GM23338 (cell line): ENCODE measurements at regions not wholly inside any gene's neighbourhood (a gene's known extent, or its start where the extent isn't known, plus 50 kb on each side); places are given as distances from the start of the nearest gene placed in this dataset.

Experiments
- ATAC-seq: fragments of 200-7000 bp; cut with Tn5 transposase; 3 replicates; pipeline ENCODE4 v1.9.1; 2020
- DNase-seq: peaks from one replicate; pipeline ENCODE4 v3.0.0-alpha.2; 2015; ENCODE audit warnings: low spot score
- H2AFZ ChIP-seq: fragments of 200-600 bp; sonication (generic); 2 replicates; pipeline ENCODE4 v1.8.0; 2016; ENCODE audit warnings: antibody characterized with exemption, mild to moderate bottlenecking, moderate library complexity
- H3F3A ChIP-seq: fragments of 200-600 bp; sonication (generic); replicated peaks from 2 replicates; pipeline ENCODE4 v1.8.0; 2017; ENCODE audit warnings: antibody characterized with exemption, mixed run types, low read depth
- H3K27ac ChIP-seq: fragments of 200-600 bp; sonication (generic); 2 replicates; pipeline ENCODE4 v1.6.1; 2016; ENCODE audit warnings: low read depth
- H3K27me3 ChIP-seq: fragments of 200-600 bp; sonication (generic); 2 replicates; pipeline ENCODE4 v1.8.0; 2016; ENCODE audit warnings: mild to moderate bottlenecking, mixed run types, moderate library complexity; ENCODE audit not compliant: insufficient read depth
- H3K36me3 ChIP-seq: fragments of 200-600 bp; sonication (generic); 2 replicates; pipeline ENCODE4 v1.8.0; 2016; ENCODE audit warnings: mild to moderate bottlenecking; ENCODE audit not compliant: insufficient read depth
- H3K4me1 ChIP-seq: fragments of 200-600 bp; sonication (generic); 2 replicates; pipeline ENCODE4 v1.8.0; 2016; ENCODE audit warnings: mild to moderate bottlenecking, moderate library complexity; ENCODE audit not compliant: insufficient read depth
- H3K4me2 ChIP-seq: fragments of 200-600 bp; sonication (generic); 2 replicates; pipeline ENCODE4 v1.7.1; 2017; ENCODE audit warnings: mixed run types
- H3K4me3 ChIP-seq: fragments of 200-600 bp; sonication (generic); 2 replicates; pipeline ENCODE4 v1.6.1; 2016; ENCODE audit warnings: mixed run types
- H3K79me2 ChIP-seq: fragments of 200-600 bp; sonication (generic); replicated peaks from 2 replicates; pipeline ENCODE4 v1.8.0; 2017; ENCODE audit warnings: mild to moderate bottlenecking; ENCODE audit not compliant: insufficient read depth
- H3K9me2 ChIP-seq: fragments of 200-600 bp; sonication (generic); 2 replicates; pipeline ENCODE4 v1.8.0; 2017; ENCODE audit not compliant: insufficient read depth
- H4K20me1 ChIP-seq: fragments of 200-600 bp; sonication (generic); replicated peaks from 2 replicates; pipeline ENCODE4 v1.8.0; 2017; ENCODE audit warnings: mild to moderate bottlenecking; ENCODE audit not compliant: insufficient read depth
- H3K27ac Mint-ChIP-seq: 2 replicates; pipeline ENCODE4 v1.8.0; 2020; ENCODE audit warnings: inconsistent platforms, mild to moderate bottlenecking, moderate library complexity, mixed read lengths
- H3K27me3 Mint-ChIP-seq: 3 replicates; pipeline ENCODE4 v1.8.0; 2022; ENCODE audit warnings: low read depth, mild to moderate bottlenecking, moderate library complexity, mixed read lengths, inconsistent platforms; ENCODE audit not compliant: insufficient read depth, poor library complexity
- H3K36me3 Mint-ChIP-seq: 3 replicates; pipeline ENCODE4 v1.8.0; 2021; ENCODE audit warnings: low read depth, mild to moderate bottlenecking, inconsistent platforms, moderate library complexity, mixed read lengths
- H3K4me1 Mint-ChIP-seq: 3 replicates; pipeline ENCODE4 v1.8.0; 2020; ENCODE audit warnings: mild to moderate bottlenecking, inconsistent platforms, mixed read lengths
- H3K4me3 Mint-ChIP-seq: 3 replicates; pipeline ENCODE4 v1.8.0; 2021; ENCODE audit warnings: moderate library complexity, mild to moderate bottlenecking, inconsistent platforms, mixed read lengths
- H3K9me3 Mint-ChIP-seq: 3 replicates; pipeline ENCODE4 v1.8.0; 2020; ENCODE audit warnings: moderate library complexity, mild to moderate bottlenecking, inconsistent platforms, mixed read lengths
- CREB1 ChIP-seq: fragments of 250-450 bp; sonication (Bioruptor Pico); IDR thresholded peaks from 2 replicates; pipeline ENCODE4 v1.5.0; 2020; ENCODE audit warnings: low read depth, mild to moderate bottlenecking, moderate library complexity
- CTCF ChIP-seq, 2 experiments: fragments of 200-600 bp in 1 of 2; sonication (generic) in 1 of 2; conservative IDR thresholded peaks; 2 replicates each; pipeline versions ENCODE4 v1.5.1 to v1.6.1; 2016 to 2017; ENCODE audit warnings: antibody characterized with exemption in 2 of 2, low read depth in 2 of 2, mild to moderate bottlenecking in 2 of 2, moderate library complexity in 1 of 2
- ETS1 ChIP-seq: IDR thresholded peaks from 2 replicates; pipeline ENCODE4 v1.6.1; 2016; ENCODE audit warnings: antibody characterized with exemption
- EZH2 ChIP-seq: fragments of 200-600 bp; sonication (generic); IDR thresholded peaks from one replicate; pipeline ENCODE4 v1.8.0; 2017; ENCODE audit warnings: antibody characterized with exemption, mild to moderate bottlenecking, low read depth; ENCODE audit not compliant: unreplicated experiment
- EZH2phosphoT487 ChIP-seq: fragments of 200-600 bp; sonication (generic); IDR thresholded peaks from one replicate; pipeline ENCODE4 v1.8.1; 2018; ENCODE audit warnings: antibody characterized with exemption; ENCODE audit not compliant: unreplicated experiment
- JUNB ChIP-seq: IDR thresholded peaks from one replicate; pipeline ENCODE4 v1.6.1; 2016; ENCODE audit warnings: antibody characterized with exemption; ENCODE audit not compliant: unreplicated experiment
- NANOG ChIP-seq: IDR thresholded peaks from 2 replicates; pipeline ENCODE4 v1.6.1; 2016; ENCODE audit warnings: antibody characterized with exemption, borderline replicate concordance
- POLR2AphosphoS5 ChIP-seq: IDR thresholded peaks from 2 replicates; pipeline ENCODE4 v1.6.1; 2016; ENCODE audit warnings: antibody characterized with exemption, low read depth
- REST ChIP-seq: IDR thresholded peaks from one replicate; pipeline ENCODE4 v1.6.1; 2018; ENCODE audit warnings: antibody characterized with exemption; ENCODE audit not compliant: unreplicated experiment
- STAT1 ChIP-seq: IDR thresholded peaks from one replicate; pipeline ENCODE4 v1.6.1; 2016; ENCODE audit warnings: antibody characterized with exemption; ENCODE audit not compliant: unreplicated experiment
- ZNF114 ChIP-seq: fragments of 250-450 bp; sonication (Bioruptor Pico); IDR thresholded peaks from 2 replicates; pipeline ENCODE4 v1.5.0; 2020; ENCODE audit warnings: mild to moderate bottlenecking, moderate library complexity
- ZNF331 ChIP-seq: fragments of 250-450 bp; sonication (Bioruptor Pico); IDR thresholded peaks from 2 replicates; pipeline ENCODE4 v1.5.0; 2020; ENCODE audit warnings: low read depth, mild to moderate bottlenecking, moderate library complexity
- ZNF462 ChIP-seq: fragments of 250-450 bp; sonication (Bioruptor Pico); IDR thresholded peaks from 2 replicates; pipeline ENCODE4 v1.5.0; 2020; ENCODE audit warnings: mild to moderate bottlenecking, moderate library complexity

GRCh38 chr16:86096850-86097249, 197.9 kb downstream of the IRF8 start:
- Histone ChIP-seq H3K27me3 (no peaks in the 10 kb centered on the region), H3F3A (no peaks in the 10 kb centered on the region), H4K20me1 (no peaks in the 10 kb centered on the region), H3K4me1 (no peaks in the 10 kb centered on the region), H3K36me3 (no peaks in the 10 kb centered on the region), H3K9me2 (no peaks in the 10 kb centered on the region), H3K4me2 (no peak overlapping the region), H3K4me3 (no peak overlapping the region), H3K27ac (no peak overlapping the region), H3K79me2 (no peaks in the 10 kb centered on the region), H2AFZ (no peak overlapping the region)
- Mint-ChIP-seq H3K9me3 (0 out of 3 replicates have a peak, but pooled peaks cover 3% of the 10 kb centered on the region), H3K27ac (no peak overlapping the region), H3K4me3 (no peak overlapping the region), H3K27me3 (peaks cover 9% of the 10 kb centered on the region), H3K4me1 (peaks cover 14% of the 10 kb centered on the region), H3K36me3 (no peaks in the 10 kb centered on the region)
- DNase-seq (no peak), ATAC-seq (no peak)
- TF ChIP-seq EZH2phosphoT487, result no peak
- TF ChIP-seq NANOG, result no peak
- no peak for TF ChIP-seq REST
- TF ChIP-seq STAT1, result no peak
- TF ChIP-seq CTCF (conservative IDR thresholded peaks at IDR 0.05; ENCODE audit: low read depth in 2 of 2), result no peak
- no peak for TF ChIP-seq ZNF331 (CRISPR knock-in tag)
- no peak for TF ChIP-seq CREB1 (CRISPR knock-in tag)
- no peak for TF ChIP-seq EZH2
- TF ChIP-seq ETS1, result no peak
- TF ChIP-seq ZNF462 (CRISPR knock-in tag), result no peak
- no peak for TF ChIP-seq JUNB
- TF ChIP-seq ZNF114 (CRISPR knock-in tag), result no peak
- no peak for TF ChIP-seq POLR2AphosphoS5
